H9 (cell line): ENCODE measurements at regions not wholly inside any gene's neighbourhood (a gene's known extent, or its start where the extent isn't known, plus 50 kb on each side); places are given as distances from the start of the nearest gene placed in this dataset.
"Not testable (repeated sequence)": the region's sequence is repeated elsewhere in the genome, so short reads cannot be mapped to it uniquely, and the experiment has no call there.

Experiments used
- DNase-seq: peaks from one replicate; pipeline ENCODE4 v3.0.0-alpha.2; 2017
- H2AFZ ChIP-seq: one replicate; pipeline ENCODE4 v1.6.1; 2013; ENCODE audit warnings: mild to moderate bottlenecking, low read length, control low read depth, moderate library complexity
- H2AK5ac ChIP-seq: 2 replicates; pipeline ENCODE4 v1.6.1; 2013; ENCODE audit warnings: low read length, control low read depth, mixed read lengths; ENCODE audit not compliant: insufficient read length
- H2BK120ac ChIP-seq: one replicate; pipeline ENCODE4 v1.6.1; 2013; ENCODE audit warnings: low read depth, mild to moderate bottlenecking, low read length, control low read depth, inconsistent platforms; ENCODE audit not compliant: poor library complexity, severe bottlenecking
- H2BK12ac ChIP-seq: 2 replicates; pipeline ENCODE4 v1.6.1; 2013; ENCODE audit warnings: low read length, control low read depth, mixed read lengths, low read depth; ENCODE audit not compliant: insufficient read length
- H2BK15ac ChIP-seq: 2 replicates; pipeline ENCODE4 v1.6.1; 2013; ENCODE audit warnings: low read depth, low read length, control low read depth
- H2BK20ac ChIP-seq: one replicate; pipeline ENCODE4 v1.6.1; 2013; ENCODE audit warnings: low read depth, mild to moderate bottlenecking, low read length, control low read depth, inconsistent platforms; ENCODE audit not compliant: poor library complexity, severe bottlenecking
- H2BK5ac ChIP-seq: 2 replicates; pipeline ENCODE4 v1.6.1; 2013; ENCODE audit warnings: low read length, control low read depth, mixed read lengths; ENCODE audit not compliant: insufficient read length
- H3K14ac ChIP-seq: 2 replicates; pipeline ENCODE4 v1.6.1; 2013; ENCODE audit warnings: low read length, control low read depth; ENCODE audit not compliant: insufficient read depth
- H3K18ac ChIP-seq: 2 replicates; pipeline ENCODE4 v1.6.1; 2013; ENCODE audit warnings: low read depth, mild to moderate bottlenecking, mixed read lengths, low read length, control low read depth; ENCODE audit not compliant: insufficient read length
- H3K23ac ChIP-seq: 2 replicates; pipeline ENCODE4 v1.6.1; 2013; ENCODE audit warnings: low read length, control low read depth, mixed read lengths, low read depth; ENCODE audit not compliant: insufficient read length
- H3K23me2 ChIP-seq: 2 replicates; pipeline ENCODE4 v1.6.1; 2013; ENCODE audit warnings: low read depth, mild to moderate bottlenecking, mixed read lengths, low read length, control low read depth; ENCODE audit not compliant: insufficient read length, poor library complexity, severe bottlenecking
- H3K27ac ChIP-seq: 2 replicates; pipeline ENCODE4 v1.5.1; 2013; ENCODE audit warnings: low read length, control low read depth, mixed read lengths, low read depth; ENCODE audit not compliant: insufficient read length
- H3K27me3 ChIP-seq: 2 replicates; pipeline ENCODE4 v1.6.1; 2013; ENCODE audit warnings: low read length, control low read depth, inconsistent platforms; ENCODE audit not compliant: insufficient read depth
- H3K4ac ChIP-seq: 2 replicates; pipeline ENCODE4 v1.6.1; 2013; ENCODE audit warnings: low read depth, mild to moderate bottlenecking, control low read depth, inconsistent platforms, low read length, moderate library complexity
- H3K4me1 ChIP-seq: 2 replicates; pipeline ENCODE4 v1.6.1; 2013; ENCODE audit warnings: low read length, control low read depth, inconsistent platforms; ENCODE audit not compliant: insufficient read depth
- H3K4me2 ChIP-seq: 2 replicates; pipeline ENCODE4 v1.6.1; 2013; ENCODE audit warnings: low read length, control low read depth, mixed read lengths; ENCODE audit not compliant: insufficient read length, insufficient read depth
- H3K56ac ChIP-seq: 2 replicates; pipeline ENCODE4 v1.6.1; 2013; ENCODE audit warnings: low read depth, mild to moderate bottlenecking, mixed read lengths, low read length, control low read depth; ENCODE audit not compliant: insufficient read length
- H3K79me1 ChIP-seq: 2 replicates; pipeline ENCODE4 v1.6.1; 2013; ENCODE audit warnings: low read depth, mild to moderate bottlenecking, moderate library complexity, low read length, control low read depth, inconsistent platforms; ENCODE audit not compliant: insufficient read depth, poor library complexity, severe bottlenecking
- H3K79me2 ChIP-seq: 2 replicates; pipeline ENCODE4 v1.6.1; 2013; ENCODE audit warnings: low read length, control low read depth, inconsistent platforms; ENCODE audit not compliant: insufficient read depth
- H3K9ac ChIP-seq: 2 replicates; pipeline ENCODE4 v1.6.1; 2013; ENCODE audit warnings: low read length, control low read depth, mixed read lengths; ENCODE audit not compliant: insufficient read length; ENCODE audit errors: extremely low read depth
- H3K9me3 ChIP-seq: one replicate; pipeline ENCODE4 v1.6.1; 2013; ENCODE audit warnings: low read depth, low read length, inconsistent platforms; ENCODE audit not compliant: control insufficient read depth
- H3T11ph ChIP-seq: one replicate; pipeline ENCODE4 v1.6.1; 2013; ENCODE audit warnings: mild to moderate bottlenecking, low read length, control low read depth, inconsistent platforms
- H4K20me1 ChIP-seq: one replicate; pipeline ENCODE4 v1.6.1; 2013; ENCODE audit not compliant: control insufficient read depth, insufficient read length, insufficient read depth
- H4K5ac ChIP-seq: 2 replicates; pipeline ENCODE4 v1.6.1; 2013; ENCODE audit warnings: low read depth, mild to moderate bottlenecking, mixed read lengths, low read length, control low read depth; ENCODE audit not compliant: insufficient read length
- H4K8ac ChIP-seq: replicated peaks from 2 replicates; pipeline ENCODE4 v1.6.1; 2013; ENCODE audit warnings: low read length, control low read depth, mixed read lengths, low read depth; ENCODE audit not compliant: insufficient read length
- H4K91ac ChIP-seq: 2 replicates; pipeline ENCODE4 v1.6.1; 2013; ENCODE audit warnings: low read depth, mild to moderate bottlenecking, moderate library complexity, mixed read lengths, low read length, control low read depth; ENCODE audit not compliant: insufficient read length
- H3K27ac Mint-ChIP-seq, 3 experiments: 2 replicates in 2 of 3; 3 replicates in 1 of 3; pipeline ENCODE4 v1.8.0; 2020 to 2021; ENCODE audit warnings: mixed read lengths in 3 of 3, mild to moderate bottlenecking in 1 of 3, moderate library complexity in 1 of 3
- H3K27me3 Mint-ChIP-seq: 2 replicates; pipeline ENCODE4 v1.8.0; 2021; ENCODE audit warnings: low read depth, mild to moderate bottlenecking, moderate library complexity, mixed read lengths
- H3K36me3 Mint-ChIP-seq, 3 experiments: 2 replicates in 2 of 3; 3 replicates in 1 of 3; pipeline ENCODE4 v1.8.0; 2020 to 2021; ENCODE audit warnings: low read depth in 3 of 3, mixed read lengths in 3 of 3; ENCODE audit not compliant: insufficient read depth in 1 of 3
- H3K4me1 Mint-ChIP-seq, 2 experiments: 2 replicates each; pipeline ENCODE4 v1.8.0; 2020; ENCODE audit warnings: mixed read lengths in 2 of 2
- H3K4me3 Mint-ChIP-seq, 2 experiments: 2 replicates in 1 of 2; 3 replicates in 1 of 2; pipeline ENCODE4 v1.8.0; 2020 to 2021; ENCODE audit warnings: mild to moderate bottlenecking in 2 of 2, mixed read lengths in 2 of 2, moderate library complexity in 1 of 2
- H3K9me3 Mint-ChIP-seq, 2 experiments: 2 replicates in 1 of 2; 3 replicates in 1 of 2; pipeline ENCODE4 v1.8.0; 2020; ENCODE audit warnings: mild to moderate bottlenecking in 2 of 2, mixed read lengths in 2 of 2, moderate library complexity in 1 of 2
- WGBS: extraction: QIAGEN DNeasy Blood & Tissue Kit; methylation state at CpG from one replicate; pipeline ENCODE4 v1.1.7; 2013; ENCODE audit warnings: missing lambda C conversion rate, low lambda C conversion rate, mixed read lengths; ENCODE audit not compliant: insufficient read length; ENCODE audit errors: extremely low coverage; 5-methylcytosine and 5-hydroxymethylcytosine counted together

GRCh38 chr1:860941-861340, 62.8 kb upstream of the SAMD11 start:
- not testable (repeated sequence) for H3K27ac ChIP-seq, H3K4me2 ChIP-seq, H3K9ac ChIP-seq, H2BK15ac ChIP-seq, H2AFZ ChIP-seq, H3T11ph ChIP-seq, H3K27me3 ChIP-seq, H4K20me1 ChIP-seq, H3K79me1 ChIP-seq, H2AK5ac ChIP-seq, H3K18ac ChIP-seq, H3K23me2 ChIP-seq, H2BK12ac ChIP-seq, H3K27ac Mint-ChIP-seq, H2BK120ac ChIP-seq, H3K56ac ChIP-seq, DNase-seq, H3K36me3 Mint-ChIP-seq, H3K9me3 Mint-ChIP-seq, H2BK5ac ChIP-seq, H4K8ac ChIP-seq, H4K91ac ChIP-seq, H3K4me1 ChIP-seq, H3K4me3 Mint-ChIP-seq, H3K9me3 ChIP-seq, H3K14ac ChIP-seq, H3K4ac ChIP-seq, H2BK20ac ChIP-seq, H4K5ac ChIP-seq, H3K23ac ChIP-seq, H3K79me2 ChIP-seq
- Mint-ChIP-seq H3K27me3 (peaks cover 60% of the 10 kb centered on the region), H3K4me1 (peaks cover 10% of the 10 kb centered on the region in 2 experiments)
- WGBS, result no CpG with 5 or more reads among the region's 11 CpGs
